MCF 10A (cell line): ENCODE measurements at regions not wholly inside any gene's neighbourhood (a gene's known extent, or its start where the extent isn't known, plus 50 kb on each side); places are given as distances from the start of the nearest gene placed in this dataset.

Experiments
- BruUV-seq: library from RNA; stranded (reverse); fragments of 400-500 nt; replicated peaks from 2 replicates; lab custom pipeline; 2021; lab: Mats Ljungman, UMichigan
- CTCF ChIA-PET: fragments of 300-600 bp; sonication (Branson Sonifier 250); formaldehyde crosslinking; extraction: SDS; loops from one replicate; lab custom pipeline; 2021; ENCODE audit warnings: antibody characterized with exemption, inconsistent platforms; lab: Yijun Ruan, JAX
- POLR2A ChIA-PET: fragments of 300-600, 350-650 bp; sonication (Branson Sonifier 250); formaldehyde crosslinking; extraction: SDS; loops from one replicate; lab custom pipeline; 2020; ENCODE audit warnings: antibody characterized with exemption, inconsistent platforms; lab: Yijun Ruan, JAX
- DNase-seq: peaks from one replicate; pipeline ENCODE4 v3.0.0-alpha.2; 2018; ENCODE audit not compliant: unreplicated experiment
- H3K27ac Mint-ChIP-seq: one replicate; pipeline ENCODE4 v1.8.0; 2022; ENCODE audit warnings: mild to moderate bottlenecking, low read depth, mixed read lengths; ENCODE audit not compliant: unreplicated experiment
- H3K27me3 Mint-ChIP-seq: one replicate; pipeline ENCODE4 v1.8.0; 2022; ENCODE audit warnings: mixed read lengths; ENCODE audit not compliant: insufficient read depth, unreplicated experiment
- H3K36me3 Mint-ChIP-seq: one replicate; pipeline ENCODE4 v1.8.0; 2022; ENCODE audit warnings: mild to moderate bottlenecking, moderate library complexity, mixed read lengths; ENCODE audit not compliant: insufficient read depth, unreplicated experiment
- H3K4me1 Mint-ChIP-seq: one replicate; pipeline ENCODE4 v1.8.0; 2022; ENCODE audit warnings: mixed read lengths; ENCODE audit not compliant: insufficient read depth, unreplicated experiment
- H3K4me3 Mint-ChIP-seq: one replicate; pipeline ENCODE4 v1.8.0; 2022; ENCODE audit warnings: mild to moderate bottlenecking, moderate library complexity, mixed read lengths; ENCODE audit not compliant: unreplicated experiment
- H3K9me3 Mint-ChIP-seq: one replicate; pipeline ENCODE4 v1.8.0; 2022; ENCODE audit warnings: mixed read lengths; ENCODE audit not compliant: unreplicated experiment
- CTCF ChIP-seq: fragments of 200-600 bp; IDR thresholded peaks from one replicate; pipeline ENCODE4 v1.8.0; 2022; ENCODE audit warnings: antibody characterized with exemption, mild to moderate bottlenecking; ENCODE audit not compliant: unreplicated experiment
- intact Hi-C: fragments of 100-400 bp; cut with micrococcal nuclease; formaldehyde crosslinking; loops from 2 replicates; pipeline ENCODE4 v1.14.1; 2022

GRCh38 chr6:90701146-90701781 lies 114.4 kb upstream of the MAP3K7 start:
- ChIA-PET POLR2A (no interaction called here), CTCF (interaction anchor here (1.2 kb wide), 1 partner anchor 17 kb away, joined by 5 read pairs; no protein-coding TSS in a partner anchor)
- Mint-ChIP-seq H3K4me1 (no peaks in the 10 kb centered on the region), H3K27me3 (peaks cover 38% of the 10 kb centered on the region), H3K36me3 (no peaks in the 10 kb centered on the region), H3K27ac (no peak overlapping the region), H3K9me3 (no peaks in the 10 kb centered on the region), H3K4me3 (no peak overlapping the region)
- peak; percentile 33 for DNase-seq
- BruUV-seq, result no TSS peak
- TF ChIP-seq CTCF, result no peak
- intact Hi-C loops, result no loop called here

GRCh38 chr6:90695316-90695715 lies 108.4 kb upstream of the MAP3K7 start:
- POLR2A ChIA-PET, result no interaction called here
- intact Hi-C loops, result no loop called here
- H3K4me1 Mint-ChIP-seq, result no peaks in the 10 kb centered on the region
- H3K27me3 Mint-ChIP-seq, result peaks cover 47% of the 10 kb centered on the region
- no peak overlapping the region for H3K4me3 Mint-ChIP-seq
- H3K27ac Mint-ChIP-seq, result no peak overlapping the region
- no TSS peak for BruUV-seq
- DNase-seq, result peak; percentile 10
- H3K9me3 Mint-ChIP-seq, result no peaks in the 10 kb centered on the region
- no peaks in the 10 kb centered on the region for H3K36me3 Mint-ChIP-seq
- CTCF ChIA-PET, result interaction anchor here (0.6 to 0.7 kb wide), 2 partner anchors 10 to 325 kb away, joined by 3 to 7 read pairs; no protein-coding TSS in a partner anchor
- no peak for TF ChIP-seq CTCF

- no peak for DNase-seq
- no TSS peak for BruUV-seq
- Mint-ChIP-seq H3K27ac (no peak overlapping the region), H3K4me1 (no peaks in the 10 kb centered on the region), H3K9me3 (no peaks in the 10 kb centered on the region), H3K4me3 (no peak overlapping the region), H3K36me3 (no peaks in the 10 kb centered on the region), H3K27me3 (peaks cover 41% of the 10 kb centered on the region)
- intact Hi-C loops, result no loop called here
- no peak for TF ChIP-seq CTCF
- ChIA-PET POLR2A (no interaction called here), CTCF (interaction anchor here (0.6 to 0.7 kb wide), 2 partner anchors 10 to 325 kb away, joined by 3 to 7 read pairs; no protein-coding TSS in a partner anchor)
These were observed 107.9 kb upstream of the MAP3K7 start for GRCh38 chr6:90694802-90695201.

- no peaks in the 10 kb centered on the region for H3K4me1 Mint-ChIP-seq
- ChIA-PET POLR2A (no interaction called here), CTCF (no interaction called here)
- peak; percentile 16 for DNase-seq
- intact Hi-C loops, result no loop called here
- H3K27ac Mint-ChIP-seq, result no peak overlapping the region
- no TSS peak for BruUV-seq
- H3K9me3 Mint-ChIP-seq, result no peaks in the 10 kb centered on the region
- H3K4me3 Mint-ChIP-seq, result no peak overlapping the region
- no peaks in the 10 kb centered on the region for H3K36me3 Mint-ChIP-seq
- peaks cover 23% of the 10 kb centered on the region for H3K27me3 Mint-ChIP-seq
- TF ChIP-seq CTCF, result no peak
These were observed 105.0 kb upstream of the MAP3K7 start for GRCh38 chr6:90691823-90692222.
